NCI-H1694 (cell line): ENCODE measurements at regions not wholly inside any gene's neighbourhood (a gene's known extent, or its start where the extent isn't known, plus 50 kb on each side); places are given as distances from the start of the nearest gene placed in this dataset.

Experiments used
- DNase-seq: peaks from one replicate; lab custom pipeline; 2025; lab: John Stamatoyannopoulos, UW

- no peak for DNase-seq
These were observed 68.1 kb downstream of the TEKT4 start for GRCh38 chr2:94939349-94939748.

- DNase-seq, result no peak
These were observed 76.1 kb downstream of the TEKT4 start for GRCh38 chr2:94947097-94948016.

GRCh38 chr2:94955702-94956101 lies 69.8 kb upstream of the MAL start:
- DNase-seq, result no peak

- peak; percentile 3 for DNase-seq
These were observed 68.6 kb upstream of the MAL start for GRCh38 chr2:94956797-94957391.

- no peak for DNase-seq
These were observed 67.3 kb upstream of the MAL start for GRCh38 chr2:94958245-94958644.

GRCh38 chr2:94960266-94960665 lies 65.2 kb upstream of the MAL start:
- DNase-seq, result no peak

- no peak for DNase-seq
These were observed 64.8 kb upstream of the MAL start for GRCh38 chr2:94960751-94961150.

- no peak for DNase-seq
These were observed 61.3 kb upstream of the MAL start for GRCh38 chr2:94964193-94964592.

GRCh38 chr2:94966689-94967088 lies 58.8 kb upstream of the MAL start:
- no peak for DNase-seq

GRCh38 chr2:94970353-94970752 lies 55.2 kb upstream of the MAL start:
- DNase-seq, result no peak
